DOHH2 (cell line): ENCODE measurements at regions not wholly inside any gene's neighbourhood (a gene's known extent, or its start where the extent isn't known, plus 50 kb on each side); places are given as distances from the start of the nearest gene placed in this dataset.

Experiments
- CTCF ChIP-seq: fragments of 200-600 bp; sonication (generic); IDR thresholded peaks from one replicate; pipeline ENCODE4 v1.5.1; 2014; ENCODE audit warnings: antibody characterized with exemption, mild to moderate bottlenecking, low read depth, low read length; ENCODE audit not compliant: poor library complexity, severe bottlenecking
- EZH2phosphoT487 ChIP-seq: fragments of 200-600 bp; sonication (generic); IDR thresholded peaks from 2 replicates; pipeline ENCODE4 v1.6.1; 2017; ENCODE audit warnings: borderline replicate concordance, mild to moderate bottlenecking, antibody characterized with exemption, low read length, moderate library complexity, mixed read lengths

- TF ChIP-seq CTCF (no peak), EZH2phosphoT487 (no peak)
Measured at GRCh38 chr12:46959502-46959901, 119.9 kb upstream of the PCED1B start.
